Cardiac septum (tissue), 1 donor: ENCODE measurements at regions not wholly inside any gene's neighbourhood (a gene's known extent, or its start where the extent isn't known, plus 50 kb on each side); places are given as distances from the start of the nearest gene placed in this dataset.

ENCODE experiments used
- DNase-seq: peaks from one replicate; pipeline ENCODE4 v3.0.0-alpha.2; 2020; ENCODE audit warnings: low spot score
- intact Hi-C: fragments of 100-400 bp; cut with DNase I; formaldehyde crosslinking; loops from one replicate; pipeline ENCODE4 v1.14.0; 2022
- donor health status: DM: no; HTN: no; CAD: no.

- DNase-seq = no peak
- intact Hi-C loops = no loop called here
Observed at GRCh38 chr18:39660141-39660540, 2094.5 kb upstream of the CELF4 start.

DNA sequence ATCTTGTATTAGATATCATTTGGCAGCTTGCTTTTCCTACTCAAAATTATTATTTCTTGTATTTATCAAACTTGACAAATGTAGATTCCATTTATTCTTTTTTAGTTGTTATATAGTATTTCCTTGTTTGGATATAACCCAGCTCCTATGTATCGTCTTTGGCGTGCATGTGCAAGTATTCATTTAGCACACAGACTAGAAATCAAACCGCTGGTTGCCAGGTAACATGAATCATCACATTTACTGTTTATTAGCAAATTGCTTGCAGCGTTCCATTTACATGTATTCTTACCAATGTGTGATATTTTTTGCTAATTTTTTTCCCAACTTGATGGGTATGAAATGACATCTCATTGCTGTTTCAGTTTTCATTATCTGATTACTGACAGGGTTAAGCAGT is 2089.7 kb upstream of the CELF4 start:
- intact Hi-C loops = no loop called here
- no peak for DNase-seq

DNA sequence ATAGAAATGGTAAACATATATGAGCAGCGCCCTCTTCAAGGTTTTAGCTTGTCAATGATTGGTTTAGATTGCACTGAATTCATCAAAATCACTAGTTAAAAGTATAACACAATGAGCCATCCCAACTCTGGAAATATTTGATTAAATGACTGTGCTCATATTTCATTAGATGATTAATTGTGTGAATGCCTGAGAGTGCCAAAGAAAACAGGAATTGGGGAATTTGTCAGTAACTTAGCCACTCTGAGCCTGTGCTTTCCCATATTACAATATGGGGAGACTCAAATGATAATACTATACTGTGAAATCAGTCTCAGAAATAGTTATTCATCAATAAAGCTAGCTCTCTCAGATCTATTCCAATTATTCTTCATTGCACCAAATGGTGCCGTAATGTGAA is 2087.6 kb upstream of the CELF4 start:
- DNase-seq = no peak
- intact Hi-C loops = no loop called here

DNA sequence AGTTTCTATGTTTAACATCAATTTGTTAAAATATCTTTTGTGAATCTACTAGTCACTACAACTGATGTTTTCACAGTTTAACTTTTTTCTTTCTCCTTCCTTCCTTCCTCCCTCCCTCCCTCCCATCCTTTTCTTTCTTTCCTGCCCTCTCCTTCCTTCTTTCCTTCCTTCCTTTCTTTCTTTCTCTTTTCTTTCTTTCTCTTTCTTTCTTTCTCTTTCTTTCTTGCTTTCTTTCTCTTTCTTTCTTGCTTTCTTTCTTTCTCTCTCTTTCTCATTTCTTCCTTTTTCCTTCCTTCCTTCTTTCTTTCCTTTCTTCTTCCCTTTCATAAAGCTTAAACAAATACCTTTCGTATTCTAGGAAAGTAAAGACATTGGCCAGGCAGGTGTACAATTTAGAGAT is 2083.0 kb upstream of the CELF4 start:
- intact Hi-C loops = no loop called here
- no peak for DNase-seq

GRCh38 chr18:39647627-39648534 is 2082.3 kb upstream of the CELF4 start:
- intact Hi-C loops = no loop called here
- DNase-seq = no peak

- no peak for DNase-seq
- intact Hi-C loops = no loop called here
Observed at GRCh38 chr18:39638224-39638623, 2072.6 kb upstream of the CELF4 start.

GRCh38 chr18:39636931-39637330 is 2071.3 kb upstream of the CELF4 start:
- intact Hi-C loops = no loop called here
- DNase-seq = no peak

DNA sequence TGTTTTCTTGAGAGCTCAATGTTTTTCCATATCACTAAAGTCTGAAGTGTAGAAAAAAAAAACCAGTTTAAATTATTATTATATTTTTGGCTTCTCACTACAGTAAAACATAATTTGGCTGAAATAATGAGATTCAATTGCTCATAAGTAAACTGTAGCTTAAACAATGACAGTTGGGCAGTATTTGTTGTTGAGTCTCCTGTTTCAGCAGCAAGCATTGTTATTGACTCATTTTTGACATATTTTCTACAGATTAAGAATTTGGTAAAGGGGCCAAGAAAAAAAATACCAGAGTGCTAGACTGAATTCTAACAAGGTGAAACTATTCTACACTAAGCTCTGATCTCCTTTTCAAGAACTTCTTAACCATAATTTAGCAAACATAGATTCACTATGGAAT is 2070.4 kb upstream of the CELF4 start:
- DNase-seq = no peak
- intact Hi-C loops = no loop called here

DNA sequence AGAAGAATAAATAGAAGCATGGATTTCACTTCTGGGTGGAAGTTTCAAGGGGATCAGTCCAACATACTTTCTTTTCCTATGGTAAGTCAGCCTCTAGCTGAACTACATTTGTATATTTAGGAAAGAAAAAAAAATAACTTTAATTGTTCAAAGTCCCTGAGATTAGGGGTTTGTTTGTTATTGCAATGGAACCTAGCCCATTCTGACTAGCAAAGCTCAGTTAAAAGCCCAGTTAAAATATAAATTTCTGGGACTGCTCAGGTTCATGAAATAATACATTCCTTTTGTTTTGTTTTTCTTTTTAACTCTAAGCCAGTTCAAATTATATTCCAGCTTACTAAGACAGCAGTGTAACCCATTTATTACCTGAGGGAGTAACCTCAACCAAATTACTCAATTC is 2069.6 kb upstream of the CELF4 start:
- DNase-seq = no peak
- intact Hi-C loops = no loop called here

- DNase-seq = no peak
- intact Hi-C loops = no loop called here
Observed at GRCh38 chr18:39627936-39628335, 2062.3 kb upstream of the CELF4 start.

DNA sequence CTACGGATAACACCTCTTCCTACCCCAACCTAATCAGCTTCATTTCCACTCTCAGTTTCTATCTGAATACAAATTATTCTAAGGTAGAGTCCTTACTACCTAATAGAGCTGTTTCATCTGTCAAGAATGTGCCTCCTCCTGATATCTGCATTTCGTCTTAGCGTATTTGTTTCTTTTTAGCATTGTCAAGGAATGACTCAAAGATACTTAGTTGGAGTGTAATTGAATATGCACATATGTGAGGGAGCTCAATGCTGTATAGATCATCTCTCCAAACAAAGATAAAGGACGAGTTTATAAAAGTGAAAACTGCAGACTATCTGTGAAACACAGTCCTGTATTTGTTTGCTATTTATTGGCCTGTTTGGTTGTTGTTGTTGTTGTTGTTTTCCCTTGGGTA is 2059.4 kb upstream of the CELF4 start:
- DNase-seq = no peak
- intact Hi-C loops = no loop called here

GRCh38 chr18:39622431-39622830 is 2056.8 kb upstream of the CELF4 start:
- intact Hi-C loops = no loop called here
- no peak for DNase-seq

GRCh38 chr18:39620551-39621168 is 2055.1 kb upstream of the CELF4 start:
- no peak for DNase-seq
- intact Hi-C loops = no loop called here

- no peak for DNase-seq
- intact Hi-C loops = no loop called here
Observed at GRCh38 chr18:39618265-39619003, 2052.8 kb upstream of the CELF4 start.

DNA sequence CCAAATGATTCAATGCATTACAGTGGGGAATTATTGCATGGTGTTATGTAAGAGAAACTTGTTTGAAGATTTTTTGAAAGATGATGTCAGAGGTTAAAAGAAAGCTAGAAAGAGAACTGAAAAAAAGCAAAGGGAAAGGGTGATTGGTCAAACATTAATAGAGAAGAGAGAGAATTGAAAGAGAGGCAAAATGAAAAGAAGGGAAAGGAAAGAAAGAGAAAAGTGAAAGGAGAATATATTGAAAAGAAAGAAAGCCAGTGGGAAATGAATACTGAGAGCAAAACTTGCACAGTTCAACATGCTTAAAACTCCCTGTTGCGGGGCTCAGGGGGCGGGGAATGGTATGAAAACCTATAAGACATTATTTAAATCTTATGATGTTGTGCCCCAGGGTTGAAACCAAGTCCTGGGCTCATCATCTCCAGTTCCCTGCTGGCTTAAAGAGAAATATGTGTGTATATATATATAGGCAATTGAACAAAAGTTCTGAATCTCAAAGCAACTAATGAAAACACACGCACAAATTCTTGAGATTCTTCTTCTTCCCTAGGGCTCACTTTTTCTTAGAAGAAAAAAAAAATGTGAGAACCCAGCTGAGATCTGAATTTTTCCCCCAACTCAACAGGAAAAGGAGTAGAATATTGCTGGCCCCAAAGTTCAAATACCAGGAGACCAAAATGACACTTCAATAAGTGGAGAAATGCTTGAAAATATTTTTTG is 2045.9 kb upstream of the CELF4 start:
- intact Hi-C loops = no loop called here
- DNase-seq = no peak

GRCh38 chr18:39607034-39607433 is 2041.4 kb upstream of the CELF4 start:
- intact Hi-C loops = no loop called here

DNA sequence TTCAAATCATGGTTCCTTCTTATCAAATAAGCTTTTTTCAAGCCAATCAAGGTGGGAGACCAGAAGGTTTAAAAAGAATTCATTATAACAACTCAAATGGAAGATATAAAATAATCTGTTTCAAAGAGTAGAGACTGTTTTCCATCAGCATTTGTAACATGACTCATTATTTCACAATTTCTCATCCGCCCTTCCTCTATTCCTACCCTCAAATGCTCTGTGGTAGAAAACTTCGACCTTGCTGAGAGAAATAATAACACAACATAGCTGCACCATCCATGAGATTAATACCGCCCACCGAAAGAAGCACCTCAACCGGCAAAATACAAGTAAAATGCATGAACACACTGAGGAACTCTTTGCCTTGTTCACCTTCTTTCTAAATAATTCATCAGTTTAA is 2039.2 kb upstream of the CELF4 start:
- intact Hi-C loops = no loop called here
- no peak for DNase-seq

More at GRCh38 chr18:39607034-39607433, 2041.4 kb upstream of the CELF4 start:
- DNase-seq = no peak

DNA sequence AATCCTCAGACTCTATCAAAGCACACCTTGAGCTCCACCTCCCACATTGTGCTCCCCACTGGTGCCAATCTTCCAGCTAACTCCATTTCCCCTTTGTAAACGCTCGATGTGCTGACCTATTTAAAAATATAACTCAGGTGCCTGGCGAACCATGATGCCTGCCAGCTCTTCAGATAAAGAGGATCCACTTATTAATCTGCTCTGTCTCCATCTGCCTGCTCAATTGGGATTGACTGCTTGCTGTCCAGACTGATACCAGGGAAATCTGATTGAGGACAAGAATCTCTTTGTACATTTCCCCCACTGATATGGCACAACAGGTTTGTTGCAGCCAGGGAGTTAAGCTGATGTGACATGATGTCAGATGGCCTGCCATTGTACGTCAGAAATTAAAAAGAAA is 2036.5 kb upstream of the CELF4 start:
- intact Hi-C loops = no loop called here
- no peak for DNase-seq

GRCh38 chr18:39600894-39601293 is 2035.3 kb upstream of the CELF4 start:
- intact Hi-C loops = no loop called here
- no peak for DNase-seq

DNA sequence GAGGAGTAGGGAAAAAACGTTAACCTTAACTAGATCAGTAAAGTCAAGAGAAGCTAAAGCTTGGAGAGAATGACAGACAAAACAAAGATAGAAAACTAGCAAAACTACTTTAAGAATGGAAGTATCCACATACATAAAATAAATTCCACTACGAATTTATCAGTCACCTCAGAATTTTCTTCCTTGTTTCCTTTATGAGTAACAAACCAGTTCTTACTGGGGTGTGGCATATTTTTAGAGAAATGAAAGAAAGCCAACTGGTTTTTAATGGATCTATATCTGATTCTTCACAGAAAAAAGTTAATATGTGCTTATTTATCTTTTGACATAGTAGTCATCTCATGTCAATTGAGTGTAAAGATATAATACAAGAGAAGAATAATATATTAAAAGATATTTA is 2033.7 kb upstream of the CELF4 start:
- DNase-seq = no peak
- intact Hi-C loops = no loop called here
